Upper lobe of left lung (tissue), 4 donors: ENCODE measurements at regions not wholly inside any gene's neighbourhood (a gene's known extent, or its start where the extent isn't known, plus 50 kb on each side); places are given as distances from the start of the nearest gene placed in this dataset.

ENCODE experiments used
- CTCF ChIP-seq, 6 experiments: fragments of 450-650 bp in 4 of 6; fragments of 200-600 bp in 2 of 6; sonication (generic) in 2 of 6; IDR thresholded peaks; one replicate each; pipeline ENCODE4 v1.5.1; 2016 to 2019; ENCODE audit warnings: antibody characterized with exemption in 6 of 6
- EP300 ChIP-seq, 4 donors: sonication (generic); formaldehyde crosslinking; IDR thresholded peaks; one replicate each; pipeline ENCODE4 v1.5.1; 2017; ENCODE audit warnings: antibody characterized with exemption in 4 of 4, control low read depth in 2 of 4
- POLR2A ChIP-seq, 4 donors: fragments of 450-650 bp; IDR thresholded peaks; one replicate each; pipeline ENCODE4 v1.5.1; 2016 to 2017; ENCODE audit warnings: antibody characterized with exemption in 4 of 4, mild to moderate bottlenecking in 2 of 4
- POLR2AphosphoS5 ChIP-seq, 2 donors: sonication (generic); formaldehyde crosslinking; IDR thresholded peaks; one replicate each; pipeline ENCODE4 v1.5.1; 2017; ENCODE audit warnings: antibody characterized with exemption in 2 of 2

- TF ChIP-seq CTCF (IDR thresholded peaks at IDR 0.05) (no peak), POLR2AphosphoS5 (IDR thresholded peaks at IDR 0.05) (no peak), EP300 (IDR thresholded peaks at IDR 0.05) (no peak), POLR2A (IDR thresholded peaks at IDR 0.05) (no peak)
These were observed 238.0 kb upstream of the FGGY start for GRCh38 chr1:59058665-59059439.
